Nephron (organoid): ENCODE measurements at regions not wholly inside any gene's neighbourhood (a gene's known extent, or its start where the extent isn't known, plus 50 kb on each side); places are given as distances from the start of the nearest gene placed in this dataset.
"Not testable (repeated sequence)": the region's sequence is repeated elsewhere in the genome, so short reads cannot be mapped to it uniquely, and the experiment has no call there.

ENCODE experiments used
- H3K27ac Mint-ChIP-seq, 3 experiments: 2 replicates each; pipeline ENCODE4 v1.8.0; 2020; ENCODE audit warnings: mixed read lengths in 3 of 3, mild to moderate bottlenecking in 2 of 3, moderate library complexity in 1 of 3
- H3K27me3 Mint-ChIP-seq: 2 replicates; pipeline ENCODE4 v1.8.0; 2021; ENCODE audit warnings: low read depth, mild to moderate bottlenecking, moderate library complexity, mixed read lengths
- H3K36me3 Mint-ChIP-seq: 2 replicates; pipeline ENCODE4 v1.8.0; 2020; ENCODE audit warnings: low read depth, mixed read lengths
- H3K4me1 Mint-ChIP-seq: 2 replicates; pipeline ENCODE4 v1.8.0; 2020; ENCODE audit warnings: mixed read lengths
- H3K4me3 Mint-ChIP-seq, 3 experiments: 2 replicates each; pipeline ENCODE4 v1.8.0; 2020; ENCODE audit warnings: mild to moderate bottlenecking in 3 of 3, mixed read lengths in 3 of 3, moderate library complexity in 2 of 3
- H3K9me3 Mint-ChIP-seq: 2 replicates; pipeline ENCODE4 v1.8.0; 2020; ENCODE audit warnings: mixed read lengths
- CTCF ChIP-seq, 3 experiments: fragments of 200-600 bp; sonication (generic); IDR thresholded peaks; one replicate each; pipeline ENCODE4 v1.5.0; 2021; ENCODE audit warnings: antibody characterized with exemption in 3 of 3; ENCODE audit not compliant: unreplicated experiment in 3 of 3

- no peaks in the 10 kb centered on the region for H3K27me3 Mint-ChIP-seq
- H3K36me3 Mint-ChIP-seq = no peaks in the 10 kb centered on the region
- H3K9me3 Mint-ChIP-seq = no peaks in the 10 kb centered on the region
- no peaks in the 10 kb centered on the region for H3K4me1 Mint-ChIP-seq
- TF ChIP-seq CTCF (IDR thresholded peaks at IDR 0.05; ENCODE audit: unreplicated experiment in 3 of 3) = no peak
- no peak overlapping the region for H3K4me3 Mint-ChIP-seq
- H3K27ac Mint-ChIP-seq = no peak overlapping the region
These were observed 589.8 kb downstream of the DMRTA1 start for GRCh38 chr9:23036416-23036815.

- TF ChIP-seq CTCF (IDR thresholded peaks at IDR 0.05; ENCODE audit: unreplicated experiment in 3 of 3) = no peak
- H3K4me1 Mint-ChIP-seq = no peaks in the 10 kb centered on the region
- H3K9me3 Mint-ChIP-seq = no peaks in the 10 kb centered on the region
- H3K27ac Mint-ChIP-seq = no peak overlapping the region
- no peaks in the 10 kb centered on the region for H3K36me3 Mint-ChIP-seq
- no peak overlapping the region for H3K4me3 Mint-ChIP-seq
- H3K27me3 Mint-ChIP-seq = no peaks in the 10 kb centered on the region
These were observed 592.8 kb downstream of the DMRTA1 start for GRCh38 chr9:23039402-23039801.

- no peak for TF ChIP-seq CTCF (IDR thresholded peaks at IDR 0.05; ENCODE audit: unreplicated experiment in 3 of 3)
- Mint-ChIP-seq H3K36me3 (no peaks in the 10 kb centered on the region), H3K4me1 (no peaks in the 10 kb centered on the region), H3K9me3 (no peaks in the 10 kb centered on the region), H3K27ac (no peak overlapping the region), H3K4me3 (no peak overlapping the region), H3K27me3 (no peaks in the 10 kb centered on the region)
These were observed 594.8 kb downstream of the DMRTA1 start for GRCh38 chr9:23041466-23041865.

- Mint-ChIP-seq H3K4me1 (no peaks in the 10 kb centered on the region), H3K4me3 (no peak overlapping the region), H3K27me3 (no peaks in the 10 kb centered on the region), H3K27ac (no peak overlapping the region), H3K36me3 (no peaks in the 10 kb centered on the region), H3K9me3 (no peaks in the 10 kb centered on the region)
- no peak for TF ChIP-seq CTCF (IDR thresholded peaks at IDR 0.05; ENCODE audit: unreplicated experiment in 3 of 3)
These were observed 597.9 kb downstream of the DMRTA1 start for GRCh38 chr9:23044549-23044948.

- not testable (repeated sequence) for H3K36me3 Mint-ChIP-seq, H3K4me3 Mint-ChIP-seq, H3K27me3 Mint-ChIP-seq, H3K27ac Mint-ChIP-seq, H3K4me1 Mint-ChIP-seq, H3K9me3 Mint-ChIP-seq
These were observed 599.4 kb downstream of the DMRTA1 start for GRCh38 chr9:23046026-23046425.

- Mint-ChIP-seq H3K4me1 (no peaks in the 10 kb centered on the region), H3K4me3 (no peak overlapping the region), H3K27me3 (no peaks in the 10 kb centered on the region), H3K9me3 (no peaks in the 10 kb centered on the region), H3K36me3 (no peaks in the 10 kb centered on the region), H3K27ac (no peak overlapping the region)
- TF ChIP-seq CTCF (IDR thresholded peaks at IDR 0.05; ENCODE audit: unreplicated experiment in 3 of 3) = no peak
These were observed 603.9 kb downstream of the DMRTA1 start for GRCh38 chr9:23050548-23050947.

GRCh38 chr9:23073136-23073535, 626.5 kb downstream of the DMRTA1 start:
- no peaks in the 10 kb centered on the region for H3K36me3 Mint-ChIP-seq
- no peaks in the 10 kb centered on the region for H3K4me1 Mint-ChIP-seq
- no peak overlapping the region for H3K27ac Mint-ChIP-seq
- no peaks in the 10 kb centered on the region for H3K27me3 Mint-ChIP-seq
- no peaks in the 10 kb centered on the region for H3K9me3 Mint-ChIP-seq
- H3K4me3 Mint-ChIP-seq = no peak overlapping the region
- no peak for TF ChIP-seq CTCF (IDR thresholded peaks at IDR 0.05; ENCODE audit: unreplicated experiment in 3 of 3)
